HepG2 (cell line): ENCODE measurements at regions not wholly inside any gene's neighbourhood (a gene's known extent, or its start where the extent isn't known, plus 50 kb on each side); places are given as distances from the start of the nearest gene placed in this dataset.

Experiments used
- KDM3A ChIP-seq: IDR thresholded peaks from 2 replicates; pipeline ENCODE4 v1.6.1; 2018; ENCODE audit warnings: low read depth, missing compliant biosample characterization
- PAF1 ChIP-seq: IDR thresholded peaks from 2 replicates; pipeline ENCODE4 v1.6.1; 2016; ENCODE audit warnings: missing genetic modification reagents, missing compliant biosample characterization
- SMARCE1 ChIP-seq: fragments of 450-650 bp; IDR thresholded peaks from 2 replicates; pipeline ENCODE4 v1.6.1; 2017; ENCODE audit warnings: borderline replicate concordance
- TF ChIP-seq, protein P1 (sequence below): sonication (generic); formaldehyde crosslinking; IDR thresholded peaks from one replicate; pipeline ENCODE4 v1.5.1; 2020; ENCODE audit warnings: mild to moderate bottlenecking, missing genetic modification reagents; ENCODE audit errors: not compliant biosample characterization
- TF ChIP-seq, protein P2 (sequence below): sonication (generic); formaldehyde crosslinking; IDR thresholded peaks from 2 replicates; pipeline ENCODE4 v1.8.0; 2022; ENCODE audit warnings: mild to moderate bottlenecking, missing genetic modification reagents; ENCODE audit not compliant: insufficient replicate concordance
- TF ChIP-seq, protein P3 (sequence below): sonication (generic); formaldehyde crosslinking; IDR thresholded peaks from 2 replicates; pipeline ENCODE4 v1.9.0; 2021; ENCODE audit warnings: mild to moderate bottlenecking, missing genetic modification reagents

DNA sequence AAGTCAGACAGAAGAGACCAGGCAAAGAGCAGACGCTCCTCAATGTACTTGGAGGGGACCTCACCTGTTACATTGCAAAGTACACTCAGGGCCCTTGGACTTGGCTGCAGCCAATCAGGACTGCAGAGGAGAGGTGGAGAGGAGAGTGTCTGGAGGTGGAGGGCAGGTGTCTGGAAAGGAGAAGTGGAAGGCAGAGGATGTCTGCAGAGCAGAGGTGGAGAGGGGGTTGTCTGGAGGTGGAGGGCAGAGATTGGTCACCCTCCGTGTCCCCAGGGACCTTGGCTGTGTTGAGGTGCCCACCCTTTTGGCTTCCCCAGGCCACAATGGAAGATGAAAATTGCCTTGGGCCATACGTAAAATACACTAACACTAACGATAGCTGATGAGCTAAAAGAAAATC, 241.3 kb upstream of the IRX2 start (continued):
- TF ChIP-seq, protein P1, sequence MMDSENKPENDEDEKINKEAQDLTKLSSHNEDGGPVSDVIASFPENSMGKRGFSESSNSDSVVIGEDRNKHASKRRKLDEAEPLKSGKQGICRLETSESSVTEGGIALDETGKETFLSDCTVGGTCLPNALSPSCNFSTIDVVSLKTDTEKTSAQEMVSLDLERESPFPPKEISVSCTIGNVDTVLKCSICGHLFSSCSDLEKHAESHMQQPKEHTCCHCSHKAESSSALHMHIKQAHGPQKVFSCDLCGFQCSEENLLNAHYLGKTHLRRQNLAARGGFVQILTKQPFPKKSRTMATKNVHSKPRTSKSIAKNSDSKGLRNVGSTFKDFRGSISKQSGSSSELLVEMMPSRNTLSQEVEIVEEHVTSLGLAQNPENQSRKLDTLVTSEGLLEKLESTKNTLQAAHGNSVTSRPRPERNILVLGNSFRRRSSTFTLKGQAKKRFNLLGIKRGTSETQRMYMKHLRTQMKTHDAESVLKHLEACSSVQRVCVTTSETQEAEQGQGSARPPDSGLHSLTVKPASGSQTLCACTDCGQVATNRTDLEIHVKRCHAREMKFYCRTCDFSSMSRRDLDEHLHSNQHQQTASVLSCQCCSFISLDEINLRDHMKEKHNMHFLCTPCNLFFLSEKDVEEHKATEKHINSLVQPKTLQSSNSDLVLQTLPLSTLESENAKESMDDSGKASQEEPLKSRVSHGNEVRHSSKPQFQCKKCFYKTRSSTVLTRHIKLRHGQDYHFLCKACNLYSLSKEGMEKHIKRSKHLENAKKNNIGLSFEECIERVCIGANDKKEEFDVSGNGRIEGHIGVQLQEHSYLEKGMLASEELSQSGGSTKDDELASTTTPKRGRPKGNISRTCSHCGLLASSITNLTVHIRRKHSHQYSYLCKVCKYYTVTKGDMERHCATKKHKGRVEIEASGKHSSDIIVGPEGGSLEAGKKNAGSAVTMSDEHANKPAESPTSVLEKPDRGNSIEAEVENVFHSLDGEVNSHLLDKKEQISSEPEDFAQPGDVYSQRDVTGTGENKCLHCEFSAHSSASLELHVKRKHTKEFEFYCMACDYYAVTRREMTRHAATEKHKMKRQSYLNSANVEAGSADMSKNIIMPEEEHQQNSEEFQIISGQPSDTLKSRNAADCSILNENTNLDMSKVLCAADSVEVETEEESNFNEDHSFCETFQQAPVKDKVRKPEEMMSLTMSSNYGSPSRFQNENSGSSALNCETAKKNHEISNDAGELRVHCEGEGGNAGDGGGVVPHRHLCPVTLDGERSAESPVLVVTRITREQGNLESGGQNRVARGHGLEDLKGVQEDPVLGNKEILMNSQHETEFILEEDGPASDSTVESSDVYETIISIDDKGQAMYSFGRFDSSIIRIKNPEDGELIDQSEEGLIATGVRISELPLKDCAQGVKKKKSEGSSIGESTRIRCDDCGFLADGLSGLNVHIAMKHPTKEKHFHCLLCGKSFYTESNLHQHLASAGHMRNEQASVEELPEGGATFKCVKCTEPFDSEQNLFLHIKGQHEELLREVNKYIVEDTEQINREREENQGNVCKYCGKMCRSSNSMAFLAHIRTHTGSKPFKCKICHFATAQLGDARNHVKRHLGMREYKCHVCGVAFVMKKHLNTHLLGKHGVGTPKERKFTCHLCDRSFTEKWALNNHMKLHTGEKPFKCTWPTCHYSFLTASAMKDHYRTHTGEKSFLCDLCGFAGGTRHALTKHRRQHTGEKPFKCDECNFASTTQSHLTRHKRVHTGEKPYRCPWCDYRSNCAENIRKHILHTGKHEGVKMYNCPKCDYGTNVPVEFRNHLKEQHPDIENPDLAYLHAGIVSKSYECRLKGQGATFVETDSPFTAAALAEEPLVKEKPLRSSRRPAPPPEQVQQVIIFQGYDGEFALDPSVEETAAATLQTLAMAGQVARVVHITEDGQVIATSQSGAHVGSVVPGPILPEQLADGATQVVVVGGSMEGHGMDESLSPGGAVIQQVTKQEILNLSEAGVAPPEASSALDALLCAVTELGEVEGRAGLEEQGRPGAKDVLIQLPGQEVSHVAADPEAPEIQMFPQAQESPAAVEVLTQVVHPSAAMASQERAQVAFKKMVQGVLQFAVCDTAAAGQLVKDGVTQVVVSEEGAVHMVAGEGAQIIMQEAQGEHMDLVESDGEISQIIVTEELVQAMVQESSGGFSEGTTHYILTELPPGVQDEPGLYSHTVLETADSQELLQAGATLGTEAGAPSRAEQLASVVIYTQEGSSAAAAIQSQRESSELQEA (CRISPR knock-in tag): no peak
- TF ChIP-seq SMARCE1 (no peak), KDM3A (CRISPR knock-in tag) (no peak), PAF1 (no peak)
- TF ChIP-seq, protein P2, sequence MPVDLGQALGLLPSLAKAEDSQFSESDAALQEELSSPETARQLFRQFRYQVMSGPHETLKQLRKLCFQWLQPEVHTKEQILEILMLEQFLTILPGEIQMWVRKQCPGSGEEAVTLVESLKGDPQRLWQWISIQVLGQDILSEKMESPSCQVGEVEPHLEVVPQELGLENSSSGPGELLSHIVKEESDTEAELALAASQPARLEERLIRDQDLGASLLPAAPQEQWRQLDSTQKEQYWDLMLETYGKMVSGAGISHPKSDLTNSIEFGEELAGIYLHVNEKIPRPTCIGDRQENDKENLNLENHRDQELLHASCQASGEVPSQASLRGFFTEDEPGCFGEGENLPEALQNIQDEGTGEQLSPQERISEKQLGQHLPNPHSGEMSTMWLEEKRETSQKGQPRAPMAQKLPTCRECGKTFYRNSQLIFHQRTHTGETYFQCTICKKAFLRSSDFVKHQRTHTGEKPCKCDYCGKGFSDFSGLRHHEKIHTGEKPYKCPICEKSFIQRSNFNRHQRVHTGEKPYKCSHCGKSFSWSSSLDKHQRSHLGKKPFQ: no peak
- TF ChIP-seq, protein P3, sequence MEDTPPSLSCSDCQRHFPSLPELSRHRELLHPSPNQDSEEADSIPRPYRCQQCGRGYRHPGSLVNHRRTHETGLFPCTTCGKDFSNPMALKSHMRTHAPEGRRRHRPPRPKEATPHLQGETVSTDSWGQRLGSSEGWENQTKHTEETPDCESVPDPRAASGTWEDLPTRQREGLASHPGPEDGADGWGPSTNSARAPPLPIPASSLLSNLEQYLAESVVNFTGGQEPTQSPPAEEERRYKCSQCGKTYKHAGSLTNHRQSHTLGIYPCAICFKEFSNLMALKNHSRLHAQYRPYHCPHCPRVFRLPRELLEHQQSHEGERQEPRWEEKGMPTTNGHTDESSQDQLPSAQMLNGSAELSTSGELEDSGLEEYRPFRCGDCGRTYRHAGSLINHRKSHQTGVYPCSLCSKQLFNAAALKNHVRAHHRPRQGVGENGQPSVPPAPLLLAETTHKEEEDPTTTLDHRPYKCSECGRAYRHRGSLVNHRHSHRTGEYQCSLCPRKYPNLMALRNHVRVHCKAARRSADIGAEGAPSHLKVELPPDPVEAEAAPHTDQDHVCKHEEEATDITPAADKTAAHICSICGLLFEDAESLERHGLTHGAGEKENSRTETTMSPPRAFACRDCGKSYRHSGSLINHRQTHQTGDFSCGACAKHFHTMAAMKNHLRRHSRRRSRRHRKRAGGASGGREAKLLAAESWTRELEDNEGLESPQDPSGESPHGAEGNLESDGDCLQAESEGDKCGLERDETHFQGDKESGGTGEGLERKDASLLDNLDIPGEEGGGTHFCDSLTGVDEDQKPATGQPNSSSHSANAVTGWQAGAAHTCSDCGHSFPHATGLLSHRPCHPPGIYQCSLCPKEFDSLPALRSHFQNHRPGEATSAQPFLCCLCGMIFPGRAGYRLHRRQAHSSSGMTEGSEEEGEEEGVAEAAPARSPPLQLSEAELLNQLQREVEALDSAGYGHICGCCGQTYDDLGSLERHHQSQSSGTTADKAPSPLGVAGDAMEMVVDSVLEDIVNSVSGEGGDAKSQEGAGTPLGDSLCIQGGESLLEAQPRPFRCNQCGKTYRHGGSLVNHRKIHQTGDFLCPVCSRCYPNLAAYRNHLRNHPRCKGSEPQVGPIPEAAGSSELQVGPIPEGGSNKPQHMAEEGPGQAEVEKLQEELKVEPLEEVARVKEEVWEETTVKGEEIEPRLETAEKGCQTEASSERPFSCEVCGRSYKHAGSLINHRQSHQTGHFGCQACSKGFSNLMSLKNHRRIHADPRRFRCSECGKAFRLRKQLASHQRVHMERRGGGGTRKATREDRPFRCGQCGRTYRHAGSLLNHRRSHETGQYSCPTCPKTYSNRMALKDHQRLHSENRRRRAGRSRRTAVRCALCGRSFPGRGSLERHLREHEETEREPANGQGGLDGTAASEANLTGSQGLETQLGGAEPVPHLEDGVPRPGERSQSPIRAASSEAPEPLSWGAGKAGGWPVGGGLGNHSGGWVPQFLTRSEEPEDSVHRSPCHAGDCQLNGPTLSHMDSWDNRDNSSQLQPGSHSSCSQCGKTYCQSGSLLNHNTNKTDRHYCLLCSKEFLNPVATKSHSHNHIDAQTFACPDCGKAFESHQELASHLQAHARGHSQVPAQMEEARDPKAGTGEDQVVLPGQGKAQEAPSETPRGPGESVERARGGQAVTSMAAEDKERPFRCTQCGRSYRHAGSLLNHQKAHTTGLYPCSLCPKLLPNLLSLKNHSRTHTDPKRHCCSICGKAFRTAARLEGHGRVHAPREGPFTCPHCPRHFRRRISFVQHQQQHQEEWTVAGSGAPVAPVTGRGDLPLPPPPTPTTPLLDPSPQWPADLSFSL: no peak
